Smooth muscle cell of the brain vasculature (primary cell): ENCODE measurements at regions not wholly inside any gene's neighbourhood (a gene's known extent, or its start where the extent isn't known, plus 50 kb on each side); places are given as distances from the start of the nearest gene placed in this dataset.
"Not testable (repeated sequence)": the region's sequence is repeated elsewhere in the genome, so short reads cannot be mapped to it uniquely, and the experiment has no call there.

Experiments
- DNase-seq: peaks from one replicate; pipeline ENCODE4 v3.0.0-alpha.2; 2012; ENCODE audit warnings: low read depth, low spot score

DNA sequence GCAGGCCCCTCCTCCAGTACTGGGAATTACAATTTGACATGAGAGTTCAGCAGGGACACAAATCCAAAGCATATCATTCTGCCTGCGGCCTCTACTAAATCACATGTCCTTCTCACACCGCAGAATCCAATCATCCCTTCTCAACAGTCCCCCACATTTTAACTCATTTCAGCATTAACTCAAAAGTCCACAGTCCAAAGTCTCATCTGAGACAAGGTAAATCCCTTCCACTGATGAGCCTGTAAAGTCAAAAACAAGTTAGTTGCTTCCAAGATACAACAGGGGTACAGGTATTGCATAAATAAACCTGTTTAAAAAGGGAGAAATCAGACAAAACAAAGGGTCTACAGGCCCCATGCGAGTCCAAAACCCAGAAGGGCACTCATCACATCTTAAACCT is 64.0 kb downstream of the EBNA1BP2 start:
- DNase-seq, result no peak

GRCh38 chr1:43107664-43108063 is 64.4 kb downstream of the EBNA1BP2 start:
- no peak for DNase-seq

- no peak for DNase-seq
These were observed 67.9 kb downstream of the EBNA1BP2 start for GRCh38 chr1:43104027-43104763.

DNA sequence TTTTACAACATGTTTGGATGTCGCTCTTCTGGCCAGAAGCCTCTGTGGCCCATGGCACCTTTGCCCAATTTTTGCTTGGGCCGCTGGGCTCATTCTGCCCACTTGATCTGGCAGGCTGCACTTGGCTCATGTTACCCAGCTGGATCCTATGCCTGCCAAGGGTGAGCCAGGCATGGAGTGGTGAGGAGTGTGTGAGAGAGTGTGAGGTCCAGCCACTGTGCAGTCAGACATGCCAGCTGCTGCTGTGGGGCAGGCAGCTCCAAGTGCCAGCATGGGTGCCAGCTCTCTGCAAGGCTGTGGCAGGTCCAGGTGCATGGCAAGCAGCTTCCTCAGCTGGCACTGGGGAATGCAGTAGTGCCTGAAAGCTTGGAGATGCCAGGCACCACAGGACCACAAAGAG is 71.0 kb downstream of the EBNA1BP2 start:
- no peak for DNase-seq

DNA sequence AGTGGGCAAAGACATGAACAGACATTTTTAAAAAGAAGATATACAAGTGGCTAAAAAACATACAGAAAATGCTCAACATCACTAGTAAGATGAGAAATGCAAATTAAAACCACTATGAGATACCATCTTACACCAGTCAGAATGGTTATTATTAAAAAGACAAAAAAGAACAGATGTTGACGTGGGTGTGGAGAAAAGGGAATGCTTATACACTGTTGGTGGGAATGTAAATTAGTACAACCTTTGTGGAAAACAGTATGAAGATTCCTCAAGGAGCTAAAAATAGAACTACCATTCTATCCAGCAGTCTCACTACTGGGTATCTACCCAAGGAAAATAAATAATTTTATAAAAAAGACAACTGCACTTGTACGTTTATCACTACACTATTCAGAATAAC is 73.9 kb downstream of the EBNA1BP2 start:
- DNase-seq, result no peak

- DNase-seq, result not testable (repeated sequence)
These were observed 75.6 kb downstream of the EBNA1BP2 start for GRCh38 chr1:43096528-43096927.

GRCh38 chr1:43090812-43091211 is 81.3 kb downstream of the EBNA1BP2 start:
- DNase-seq, result not testable (repeated sequence)

DNA sequence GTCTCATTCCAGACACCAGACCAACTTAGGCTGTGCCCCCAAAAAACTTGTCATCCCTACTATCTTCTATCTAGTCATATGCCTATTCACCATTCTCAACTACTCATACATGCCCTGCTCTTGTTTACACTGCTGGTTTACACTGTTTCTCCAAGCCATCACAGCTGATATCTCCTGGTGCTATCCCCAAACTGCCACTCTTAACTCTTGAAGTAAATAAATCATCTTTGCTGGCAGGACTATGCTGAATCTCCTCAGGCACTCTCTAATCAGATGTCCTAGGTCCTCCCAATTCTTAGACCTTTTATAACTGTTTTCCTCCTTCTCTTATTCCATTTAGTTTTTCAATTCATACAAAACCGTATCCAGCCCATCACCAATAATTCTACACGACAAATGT is 81.9 kb downstream of the EBNA1BP2 start:
- DNase-seq, result not testable (repeated sequence)

DNA sequence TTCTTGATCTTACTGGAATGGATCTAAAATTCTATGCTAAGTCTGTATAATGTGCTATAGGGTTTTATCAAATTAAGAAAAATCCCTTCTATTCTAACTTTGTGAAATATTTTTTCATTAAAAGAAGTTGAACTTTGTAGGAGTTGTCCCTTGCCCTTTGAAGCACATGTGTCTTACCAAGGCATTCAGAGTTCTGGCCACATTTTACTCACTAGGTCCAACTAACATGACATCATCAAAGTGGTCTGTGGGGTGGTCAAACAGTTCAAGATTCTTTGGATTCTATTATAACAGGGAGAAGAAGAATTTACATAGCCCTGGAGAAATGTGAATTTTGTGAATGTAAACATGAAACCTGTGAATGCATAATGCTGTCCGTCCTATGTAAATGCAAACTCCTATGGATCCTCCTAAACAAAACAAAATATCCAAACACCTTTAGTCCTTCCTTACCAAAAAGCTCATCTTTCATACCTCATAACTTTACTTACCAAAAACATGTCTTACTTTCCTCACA is 88.7 kb downstream of the EBNA1BP2 start:
- no peak for DNase-seq

- DNase-seq, result no peak
These were observed 89.3 kb downstream of the EBNA1BP2 start for GRCh38 chr1:43082740-43083139.

DNA sequence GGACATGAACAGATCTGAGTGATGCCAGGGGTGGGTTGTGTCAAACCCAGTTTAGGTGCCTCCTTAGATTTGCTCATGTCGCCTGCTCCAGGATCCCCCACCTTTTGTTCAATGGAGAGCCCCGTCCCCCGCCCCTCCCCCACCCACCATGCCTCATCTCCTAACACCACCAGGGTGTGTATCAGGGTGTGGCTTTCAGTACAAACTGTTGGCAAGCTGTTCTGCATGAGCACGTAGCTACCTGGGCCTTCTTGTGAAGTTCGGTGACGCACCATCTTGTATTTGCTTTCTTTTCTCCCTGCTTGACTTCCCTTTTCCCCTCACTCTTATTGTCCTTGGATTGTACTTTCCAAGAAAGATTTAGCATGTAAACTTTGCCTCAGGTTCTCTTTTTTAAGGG is 94.8 kb downstream of the EBNA1BP2 start:
- DNase-seq, result no peak

- DNase-seq, result no peak
These were observed 97.4 kb downstream of the EBNA1BP2 start for GRCh38 chr1:43074709-43075108.

GRCh38 chr1:43074244-43074643 is 97.8 kb downstream of the EBNA1BP2 start:
- DNase-seq, result no peak

- peak; percentile 57 for DNase-seq
These were observed 98.4 kb downstream of the EBNA1BP2 start for GRCh38 chr1:43073490-43074230.

DNA sequence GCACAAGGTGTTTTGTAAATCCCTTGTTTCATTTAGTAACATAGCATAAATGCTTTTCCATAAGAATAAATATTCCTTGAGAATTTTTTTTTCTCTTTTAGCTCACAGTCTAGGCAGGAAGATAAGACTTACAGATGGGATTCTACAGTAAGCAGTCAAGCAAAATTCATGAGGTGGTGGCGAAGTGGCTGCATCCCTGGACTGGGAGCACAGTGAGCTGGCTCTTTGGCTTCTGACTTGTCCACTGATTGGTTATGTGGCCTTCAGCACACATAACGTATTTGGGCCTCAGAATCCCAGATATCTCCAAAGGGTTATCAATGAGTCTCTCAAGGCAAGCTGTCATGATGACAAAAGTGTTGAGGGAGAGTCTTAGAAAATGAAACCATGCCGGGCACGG is 99.8 kb downstream of the EBNA1BP2 start:
- no peak for DNase-seq

GRCh38 chr1:43071241-43071640 is 100.8 kb downstream of the EBNA1BP2 start:
- no peak for DNase-seq

GRCh38 chr1:43069461-43070050 is 102.5 kb downstream of the EBNA1BP2 start:
- DNase-seq, result peak; percentile 28

DNA sequence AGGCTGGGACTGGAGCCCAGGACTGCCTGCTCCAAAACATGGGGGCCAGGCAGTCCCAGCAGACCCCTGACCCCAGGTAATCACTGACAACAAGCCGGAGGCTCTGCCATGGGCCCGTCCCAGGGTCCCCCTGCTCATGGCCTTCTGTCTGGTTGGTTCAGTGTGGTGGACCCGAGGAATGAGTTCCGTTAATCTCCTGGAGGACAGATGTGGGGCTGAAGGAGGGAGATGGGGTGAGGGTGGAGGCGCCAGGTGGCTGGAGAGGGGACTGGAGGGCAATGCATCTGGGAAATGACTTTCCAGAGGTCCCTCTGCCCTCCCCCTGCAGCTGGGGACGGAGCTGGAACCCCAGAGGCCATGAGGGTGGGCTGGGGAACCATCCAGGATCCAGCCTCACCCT is 103.2 kb downstream of the EBNA1BP2 start:
- DNase-seq, result no peak

- DNase-seq, result no peak
These were observed 103.9 kb downstream of the EBNA1BP2 start for GRCh38 chr1:43067977-43068751.

DNA sequence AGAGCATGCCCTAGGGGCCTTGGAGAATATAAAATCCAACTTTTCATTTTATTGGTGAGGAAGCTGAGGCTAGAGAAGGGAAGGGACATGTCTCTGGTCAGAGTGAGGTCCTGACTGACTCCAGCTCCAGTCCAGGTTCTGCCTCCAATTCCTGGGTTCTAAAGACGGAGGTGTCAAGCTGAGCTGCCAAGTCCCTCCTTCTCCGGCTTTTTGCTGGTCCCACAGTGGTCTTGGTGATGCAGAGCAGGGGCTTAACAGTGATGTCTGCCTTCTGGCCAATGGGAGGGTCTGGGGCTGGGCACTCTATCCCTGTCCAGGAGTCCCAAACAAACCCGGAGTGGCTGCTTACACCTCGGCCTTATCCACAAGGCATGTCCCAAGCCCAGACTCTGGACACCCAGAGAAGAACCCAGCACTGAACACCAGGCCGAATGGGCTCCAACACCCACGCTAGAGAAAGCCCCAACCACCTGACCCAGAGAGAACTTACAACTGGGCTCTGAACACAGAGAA is 104.8 kb downstream of the EBNA1BP2 start:
- no peak for DNase-seq

DNA sequence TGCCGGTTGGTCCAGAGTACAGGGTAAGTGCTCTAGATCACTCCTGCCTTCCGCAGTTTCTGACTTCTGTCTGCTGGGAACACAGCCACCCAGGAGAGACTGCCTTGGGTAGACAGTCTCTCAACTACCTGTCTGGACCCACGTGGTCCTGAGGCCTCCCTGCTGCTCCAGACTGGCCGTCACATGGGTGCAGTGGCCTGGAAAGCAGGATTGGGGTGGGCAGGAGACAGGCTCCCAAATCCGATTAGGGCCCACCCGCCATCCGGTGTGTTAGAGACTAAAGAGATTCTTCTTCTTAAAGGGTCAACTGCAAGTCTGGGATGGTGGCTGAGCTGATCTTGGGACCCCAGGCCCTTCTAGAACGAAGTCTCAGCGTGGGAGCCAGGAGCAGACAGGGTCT is 105.5 kb downstream of the EBNA1BP2 start:
- no peak for DNase-seq
